Thymus (tissue), 11 donors: ENCODE measurements at regions not wholly inside any gene's neighbourhood (a gene's known extent, or its start where the extent isn't known, plus 50 kb on each side); places are given as distances from the start of the nearest gene placed in this dataset.

Experiments
- DNase-seq, 9 donors: peaks; one replicate each; pipeline ENCODE4 v3.0.0-alpha.2; 2013; ENCODE audit warnings: low spot score in 9 of 9, low read depth in 6 of 9, missing footprints in 1 of 9
- H3K27ac ChIP-seq, 2 donors: one replicate each; pipeline ENCODE4 v1.5.1; 2013; ENCODE audit warnings: control low read depth in 1 of 2, low read depth in 1 of 2, low read length in 1 of 2, mild to moderate bottlenecking in 1 of 2, moderate library complexity in 1 of 2
- H3K27me3 ChIP-seq, 2 donors: one replicate each; pipeline ENCODE4 v1.5.1; 2013; ENCODE audit warnings: low read length in 1 of 2; ENCODE audit not compliant: control insufficient read depth in 2 of 2, insufficient read depth in 1 of 2
- H3K36me3 ChIP-seq, 2 donors: one replicate each; pipeline ENCODE4 v1.5.1; 2013; ENCODE audit warnings: low read length in 1 of 2, mild to moderate bottlenecking in 1 of 2, moderate library complexity in 1 of 2; ENCODE audit not compliant: control insufficient read depth in 2 of 2, insufficient read depth in 2 of 2
- H3K4me1 ChIP-seq, 2 donors: one replicate each; pipeline ENCODE4 v1.5.1; 2013; ENCODE audit warnings: low read length in 2 of 2; ENCODE audit not compliant: control insufficient read depth in 2 of 2, insufficient read depth in 2 of 2
- H3K4me3 ChIP-seq, 2 donors: one replicate each; pipeline ENCODE4 v1.5.1; 2013; ENCODE audit warnings: low read length in 2 of 2, control low read depth in 1 of 2, mild to moderate bottlenecking in 1 of 2
- H3K9me3 ChIP-seq, 2 donors: one replicate each; pipeline ENCODE4 v1.5.1; 2013; ENCODE audit warnings: low read length in 1 of 2, mild to moderate bottlenecking in 1 of 2; ENCODE audit not compliant: control insufficient read depth in 2 of 2, insufficient read depth in 1 of 2
- WGBS: extraction: QIAGEN DNeasy Blood & Tissue Kit; methylation state at CpG from one replicate; pipeline ENCODE4 v1.1.7; 2013; 5-methylcytosine and 5-hydroxymethylcytosine counted together
- donor health status: healthy.

DNA sequence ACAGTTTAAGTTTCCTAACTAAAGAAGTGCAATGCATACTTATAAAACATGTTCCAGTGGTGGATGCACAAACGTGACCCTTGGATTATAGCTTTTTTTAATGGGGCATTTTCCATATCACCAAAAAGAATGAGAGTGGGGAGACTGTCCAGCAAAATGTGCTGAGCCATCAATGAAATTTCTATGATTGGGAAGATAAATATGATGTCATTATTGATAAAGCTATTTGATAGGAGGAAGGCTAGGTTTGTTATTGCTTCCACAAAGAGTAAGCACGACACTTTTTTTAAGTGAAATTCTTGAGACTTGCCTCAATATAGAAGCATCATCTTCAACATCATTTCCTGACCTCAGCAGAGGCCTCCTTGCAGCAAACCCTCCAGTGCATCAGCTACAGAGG lies 174.6 kb upstream of the CLEC14A start:
- 91% methylated on average over 2 of the region's 2 CpGs for WGBS
- Histone ChIP-seq H3K27me3 (no peaks in the 10 kb centered on the region), H3K4me3 (no peak overlapping the region), H3K9me3 (no peaks in the 10 kb centered on the region), H3K36me3 (no peaks in the 10 kb centered on the region), H3K4me1 (no peaks in the 10 kb centered on the region), H3K27ac (no peak overlapping the region)
- no peak for DNase-seq

DNA sequence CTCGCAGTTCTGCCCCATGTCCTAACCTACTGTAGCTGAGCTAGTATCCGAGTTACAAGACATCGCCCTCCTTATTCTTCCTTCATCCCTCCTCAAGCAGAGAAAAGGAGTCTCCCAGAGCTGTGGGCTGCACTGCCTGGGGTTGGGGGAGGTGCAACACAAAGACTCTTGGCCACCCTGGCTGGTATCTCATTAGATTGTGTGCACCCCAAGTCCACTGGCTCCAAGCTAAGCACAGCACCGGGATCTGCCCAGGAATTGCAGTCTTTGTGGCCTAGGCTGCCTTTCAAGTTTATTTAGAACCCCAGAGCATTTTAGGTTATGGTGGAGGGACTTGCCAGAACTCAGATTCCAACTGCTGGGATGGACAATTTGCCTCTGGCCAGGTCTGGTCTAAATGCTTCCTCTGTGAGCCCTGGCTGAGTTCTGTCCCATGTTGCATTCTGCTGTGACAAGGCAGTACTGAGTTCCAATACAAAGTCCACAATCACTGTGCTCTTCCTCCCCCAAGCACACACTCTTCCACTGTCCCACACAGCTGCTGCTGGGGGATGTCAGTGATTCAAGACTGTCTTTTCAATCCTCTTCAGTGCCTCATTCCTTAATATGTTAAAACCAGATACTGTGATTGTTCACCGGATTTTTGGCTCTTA lies 169.6 kb upstream of the CLEC14A start:
- no peaks in the 10 kb centered on the region for H3K36me3 ChIP-seq
- no peak for DNase-seq

DNA sequence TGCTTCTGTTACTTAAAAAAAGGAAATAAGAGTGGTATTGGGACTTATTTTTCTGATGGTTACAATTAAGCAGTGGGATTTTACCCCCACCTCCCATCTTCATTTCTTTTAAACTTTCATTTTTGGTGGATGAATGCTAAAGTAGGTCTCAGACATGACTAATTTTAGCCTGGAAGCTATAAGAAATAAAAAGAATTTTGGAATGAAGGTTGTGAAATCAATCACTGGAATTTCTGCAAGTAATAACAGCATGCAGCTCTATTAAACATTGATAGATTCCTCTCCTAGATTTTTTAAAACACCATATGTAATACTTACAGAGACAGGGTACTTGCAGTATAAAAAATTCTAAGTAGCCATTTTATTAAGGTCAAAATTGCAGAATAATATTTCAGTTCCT lies 164.2 kb upstream of the CLEC14A start:
- peaks cover 0 to 1% of the 10 kb centered on the region in 2 donors for H3K9me3 ChIP-seq
- no peaks in the 10 kb centered on the region for H3K27me3 ChIP-seq
- no peaks in the 10 kb centered on the region for H3K4me1 ChIP-seq
- H3K36me3 ChIP-seq, result no peaks in the 10 kb centered on the region
- H3K27ac ChIP-seq, result no peak overlapping the region
- no peak overlapping the region for H3K4me3 ChIP-seq
- no peak for DNase-seq

More for the DNA sequence above, 169.6 kb upstream of the CLEC14A start:
- H3K27ac ChIP-seq, result no peak overlapping the region
- no peaks in the 10 kb centered on the region for H3K4me1 ChIP-seq
- peaks cover 1 to 4% of the 10 kb centered on the region in 2 donors for H3K9me3 ChIP-seq
- WGBS, result 95% methylated on average over 5 of the region's 5 CpGs
- no peak overlapping the region for H3K4me3 ChIP-seq
- no peaks in the 10 kb centered on the region for H3K27me3 ChIP-seq

DNA sequence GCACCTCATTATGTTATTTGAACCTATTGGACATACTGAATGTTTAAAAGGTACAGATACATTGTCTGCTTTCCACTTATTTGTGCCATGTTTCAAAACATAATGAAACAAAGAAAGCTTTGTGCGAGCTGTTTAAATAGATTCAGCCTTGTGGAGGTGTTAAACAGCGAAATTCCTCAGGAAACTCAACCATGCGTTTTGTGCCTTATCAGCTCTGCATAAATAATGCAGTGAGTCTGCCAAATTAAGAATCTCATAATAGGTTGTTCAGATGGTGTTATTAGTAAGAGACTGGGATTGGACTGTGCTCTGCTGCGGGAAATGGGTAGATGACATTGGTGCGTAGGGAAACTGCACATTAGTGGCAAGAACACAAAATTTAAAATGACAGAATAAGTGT lies 163.7 kb upstream of the CLEC14A start:
- Histone ChIP-seq H3K4me1 (no peaks in the 10 kb centered on the region), H3K27ac (no peak overlapping the region), H3K9me3 (no peaks in the 10 kb centered on the region), H3K36me3 (no peaks in the 10 kb centered on the region), H3K4me3 (no peak overlapping the region), H3K27me3 (no peaks in the 10 kb centered on the region)
- DNase-seq, result no peak
- WGBS, result 93% methylated on average over 5 of the region's 5 CpGs

DNA sequence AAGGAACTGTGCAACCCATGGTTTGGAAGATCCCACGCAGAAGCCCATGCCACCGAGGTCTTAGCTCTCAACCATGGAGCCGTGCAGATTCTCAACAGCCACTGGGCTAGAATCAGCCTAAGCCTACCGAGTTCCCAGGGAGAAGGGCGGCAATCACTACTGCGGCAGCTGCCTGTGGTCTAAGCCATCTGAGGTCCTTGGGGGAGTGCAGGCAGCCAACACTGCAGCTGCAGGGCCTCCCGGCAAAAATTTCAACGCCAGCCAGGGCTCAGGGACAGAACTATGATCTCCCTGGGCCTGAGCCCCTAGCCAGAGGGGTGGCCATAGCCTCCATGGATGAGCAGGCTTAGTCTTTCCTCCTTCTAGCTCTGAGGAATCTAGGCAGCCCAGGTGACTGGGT lies 156.8 kb upstream of the CLEC14A start:
- H3K27me3 ChIP-seq, result no peaks in the 10 kb centered on the region
- no peak for DNase-seq
- no peaks in the 10 kb centered on the region for H3K9me3 ChIP-seq
- no peaks in the 10 kb centered on the region for H3K4me1 ChIP-seq
- WGBS, result 96% methylated on average over 8 of the region's 8 CpGs
- no peak overlapping the region for H3K4me3 ChIP-seq
- H3K27ac ChIP-seq, result no peak overlapping the region
- no peaks in the 10 kb centered on the region for H3K36me3 ChIP-seq

DNA sequence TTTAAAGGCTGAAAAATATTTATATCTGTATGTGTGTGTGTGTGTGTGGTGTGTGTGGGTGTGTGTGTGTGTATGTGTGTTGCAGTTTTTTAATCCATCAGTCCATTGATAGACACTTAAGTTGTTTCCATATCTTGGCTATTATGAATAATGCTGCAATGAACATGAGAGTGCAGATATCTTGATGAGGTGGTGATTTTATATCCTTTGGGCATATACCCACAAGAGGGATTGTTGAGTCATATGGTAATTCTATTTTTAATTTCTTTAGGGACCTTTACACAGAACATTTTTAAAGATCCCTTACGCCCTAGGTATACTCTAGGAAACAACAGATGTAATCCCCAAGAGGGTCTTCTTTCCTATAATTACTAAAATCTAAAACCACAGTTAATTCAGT lies 154.5 kb upstream of the CLEC14A start:
- Histone ChIP-seq H3K4me3 (no peak overlapping the region), H3K27me3 (no peaks in the 10 kb centered on the region), H3K27ac (no peak overlapping the region), H3K36me3 (no peaks in the 10 kb centered on the region), H3K9me3 (no peaks in the 10 kb centered on the region), H3K4me1 (no peaks in the 10 kb centered on the region)
- 92% methylated on average over 1 of the region's 1 CpG for WGBS
- DNase-seq, result no peak

DNA sequence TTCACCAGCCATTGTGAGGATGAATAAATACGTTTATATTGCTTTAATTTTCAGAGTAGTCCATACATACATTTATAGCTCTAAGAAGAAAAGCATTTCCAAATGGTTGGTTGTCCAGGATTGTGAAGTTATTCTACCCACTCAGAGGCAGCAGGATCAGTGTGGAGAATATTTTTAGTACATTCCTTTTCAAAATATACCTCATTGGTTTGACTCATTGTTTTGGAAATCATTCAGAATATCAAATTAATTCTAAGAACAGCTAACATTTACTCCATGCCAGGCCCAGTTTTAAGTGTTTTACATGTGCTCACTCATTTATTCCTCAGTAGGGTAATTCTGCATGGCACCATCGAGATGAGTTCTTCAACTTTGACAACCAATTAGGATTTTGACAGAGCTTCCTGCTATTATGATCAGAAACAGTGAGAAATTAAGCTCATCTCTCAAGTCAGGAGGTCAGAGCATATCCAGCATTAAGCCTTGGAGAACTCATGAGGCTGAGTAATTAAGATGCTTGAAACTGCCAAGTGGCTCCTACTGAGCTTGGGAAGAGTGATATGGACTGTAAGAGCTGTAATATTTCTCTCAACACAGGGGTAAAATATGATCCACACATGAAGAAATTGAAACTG lies 153.3 kb upstream of the CLEC14A start:
- Histone ChIP-seq H3K9me3 (no peaks in the 10 kb centered on the region), H3K4me3 (no peak overlapping the region), H3K27ac (no peak overlapping the region), H3K36me3 (no peaks in the 10 kb centered on the region), H3K4me1 (no peaks in the 10 kb centered on the region), H3K27me3 (no peaks in the 10 kb centered on the region)
- DNase-seq, result no peak
- WGBS, result 81% methylated on average over 2 of the region's 2 CpGs

DNA sequence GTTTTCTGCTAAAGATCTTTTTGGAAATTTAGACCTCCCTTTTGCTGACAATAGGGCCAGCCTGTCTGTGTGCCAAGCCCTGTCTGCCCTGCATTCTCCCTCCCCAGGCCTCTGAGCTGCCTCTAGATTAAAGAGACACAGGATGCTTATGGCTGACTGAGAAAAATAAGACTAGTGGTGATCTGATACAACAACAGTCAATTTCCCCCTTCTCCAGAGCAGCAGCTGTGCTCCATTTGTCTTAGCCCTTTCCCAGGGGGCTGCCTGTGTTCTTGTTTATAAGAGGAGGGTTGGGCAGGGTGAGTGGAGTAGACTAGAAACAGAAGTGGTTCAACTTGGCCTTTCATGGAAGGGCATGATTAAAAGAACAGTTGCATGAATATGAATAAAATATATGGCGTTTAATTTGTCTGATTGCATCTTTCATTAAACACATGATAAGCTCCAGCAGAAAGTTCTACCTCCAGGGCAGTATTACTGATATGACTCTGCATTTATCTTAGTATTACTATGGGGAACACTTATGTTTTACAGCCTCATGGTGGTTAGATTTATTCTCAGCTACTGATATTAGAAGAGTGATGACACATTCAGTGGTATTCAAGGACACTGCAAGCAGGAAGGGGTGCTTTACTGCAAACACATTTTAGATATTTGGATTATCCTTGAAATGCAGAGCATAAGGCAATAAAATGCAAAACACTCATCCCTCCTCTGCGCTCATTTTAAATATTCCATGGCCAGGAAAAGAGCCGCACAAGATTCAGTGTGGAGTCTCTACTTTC lies 150.2 kb upstream of the CLEC14A start:
- Histone ChIP-seq H3K36me3 (no peaks in the 10 kb centered on the region), H3K4me1 (no peaks in the 10 kb centered on the region), H3K27ac (no peak overlapping the region), H3K4me3 (no peak overlapping the region), H3K9me3 (no peaks in the 10 kb centered on the region), H3K27me3 (no peaks in the 10 kb centered on the region)
- WGBS, result 95% methylated on average over 3 of the region's 3 CpGs
- DNase-seq, result no peak

DNA sequence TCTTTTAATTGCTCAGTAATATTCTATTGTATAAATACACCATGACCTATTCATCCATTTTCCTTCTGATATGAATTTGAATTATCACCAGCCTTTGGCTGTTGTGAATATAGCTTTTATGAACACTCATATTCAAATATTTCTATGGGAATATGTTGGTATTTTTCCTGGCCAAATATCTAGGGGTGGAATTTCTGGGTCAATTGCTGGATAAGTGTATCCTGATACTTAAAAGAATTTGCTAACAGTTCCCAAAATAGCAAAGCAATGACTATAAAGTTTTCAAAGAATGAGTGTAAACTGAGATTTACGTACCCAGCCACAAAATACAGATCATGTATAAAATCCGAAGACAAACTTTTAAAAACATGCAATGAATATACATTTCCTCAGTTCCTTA lies 148.7 kb upstream of the CLEC14A start:
- 90% methylated on average over 2 of the region's 2 CpGs for WGBS
- no peak for DNase-seq
- H3K36me3 ChIP-seq, result no peaks in the 10 kb centered on the region

More for the DNA sequence above, 148.7 kb upstream of the CLEC14A start:
- Histone ChIP-seq H3K4me3 (no peak overlapping the region), H3K27ac (no peak overlapping the region), H3K27me3 (no peaks in the 10 kb centered on the region), H3K9me3 (no peaks in the 10 kb centered on the region), H3K4me1 (no peaks in the 10 kb centered on the region)
